ENCODE measurements at regions not wholly inside any gene's neighbourhood (a gene's known extent, or its start where the extent isn't known, plus 50 kb on each side); places are given as distances from the start of the nearest gene placed in this dataset.

- DNase-seq: no peak
These were observed 198.5 kb upstream of the GALNT5 start for GRCh38 chr2:157059036-157059435.

- DNase-seq: no peak
These were observed 195.7 kb upstream of the GALNT5 start for GRCh38 chr2:157061799-157062198.

- DNase-seq: no peak
These were observed 189.9 kb upstream of the GALNT5 start for GRCh38 chr2:157067562-157067961.

- no peak for DNase-seq
These were observed 189.3 kb upstream of the GALNT5 start for GRCh38 chr2:157068237-157068636.

- DNase-seq: no peak
These were observed 181.6 kb upstream of the GALNT5 start for GRCh38 chr2:157075924-157076323.

GRCh38 chr2:157076526-157077161 is 180.9 kb upstream of the GALNT5 start:
- DNase-seq: no peak

GRCh38 chr2:157077753-157078350 is 179.7 kb upstream of the GALNT5 start:
- DNase-seq: no peak

GRCh38 chr2:157082950-157083349 is 174.6 kb upstream of the GALNT5 start:
- DNase-seq: no peak

- no peak for DNase-seq
These were observed 172.0 kb upstream of the GALNT5 start for GRCh38 chr2:157085522-157085921.

GRCh38 chr2:157087373-157088002 is 170.0 kb upstream of the GALNT5 start:
- no peak for DNase-seq

GRCh38 chr2:157093666-157094065 is 163.8 kb upstream of the GALNT5 start:
- DNase-seq: no peak

- no peak for DNase-seq
These were observed 152.1 kb upstream of the GALNT5 start for GRCh38 chr2:157105372-157105771.

- no peak for DNase-seq
These were observed 150.6 kb upstream of the GALNT5 start for GRCh38 chr2:157106950-157107349.

GRCh38 chr2:157107460-157107859 is 150.0 kb upstream of the GALNT5 start:
- DNase-seq: no peak

- no peak for DNase-seq
These were observed 149.6 kb upstream of the GALNT5 start for GRCh38 chr2:157107877-157108276.

GRCh38 chr2:157122776-157123175 is 134.7 kb upstream of the GALNT5 start:
- no peak for DNase-seq

GRCh38 chr2:157124731-157125130 is 132.8 kb upstream of the GALNT5 start:
- DNase-seq: no peak

GRCh38 chr2:157125685-157126084 is 131.8 kb upstream of the GALNT5 start:
- no peak for DNase-seq

- DNase-seq: no peak
These were observed 130.1 kb upstream of the GALNT5 start for GRCh38 chr2:157127249-157128012.

GRCh38 chr2:157143901-157144300 is 113.6 kb upstream of the GALNT5 start:
- no peak for DNase-seq

GRCh38 chr2:157149270-157149669 is 108.2 kb upstream of the GALNT5 start:
- DNase-seq: no peak

- no peak for DNase-seq
These were observed 106.8 kb upstream of the GALNT5 start for GRCh38 chr2:157150747-157151146.

GRCh38 chr2:157152362-157152761 is 105.1 kb upstream of the GALNT5 start:
- no peak for DNase-seq

All from left kidney (tissue), 1 donor.